Lower lobe of right lung (tissue), 2 donors: ENCODE measurements at regions not wholly inside any gene's neighbourhood (a gene's known extent, or its start where the extent isn't known, plus 50 kb on each side); places are given as distances from the start of the nearest gene placed in this dataset.
A peak's percentile ranks its signal among the peaks of the same experiment; 100 is the strongest.

Source experiments
- ATAC-seq, 2 donors: fragments of 200-7000 bp; cut with Tn5 transposase; one replicate each; pipeline ENCODE4 v1.9.1; 2020 to 2022; ENCODE audit warnings: mild to moderate bottlenecking in 2 of 2, moderate library complexity in 2 of 2
- DNase-seq: peaks from one replicate; pipeline ENCODE4 v3.0.0-alpha.2; 2020
- H3K27ac ChIP-seq: fragments of 200-600 bp; one replicate; pipeline ENCODE4 v1.8.0; 2022
- H3K27me3 ChIP-seq: fragments of 200-600 bp; one replicate; pipeline ENCODE4 v1.8.0; 2022; ENCODE audit warnings: low read depth
- H3K36me3 ChIP-seq: fragments of 200-600 bp; one replicate; pipeline ENCODE4 v1.8.0; 2022; ENCODE audit warnings: mild to moderate bottlenecking
- H3K4me1 ChIP-seq: fragments of 200-600 bp; one replicate; pipeline ENCODE4 v1.8.0; 2022
- H3K4me3 ChIP-seq: fragments of 200-600 bp; one replicate; pipeline ENCODE4 v1.8.0; 2022; ENCODE audit warnings: mild to moderate bottlenecking
- H3K9me3 ChIP-seq: fragments of 200-600 bp; one replicate; pipeline ENCODE4 v1.8.0; 2022
- intact Hi-C: fragments of 100-400 bp; cut with DNase I; formaldehyde crosslinking; loops from one replicate; pipeline ENCODE4 v1.11.0; 2022
- TF ChIP-seq, protein P1 (sequence below): fragments of 200-600 bp; IDR thresholded peaks from one replicate; pipeline ENCODE4 v1.8.0; 2022; ENCODE audit warnings: antibody characterized with exemption, mild to moderate bottlenecking
- donor health status: DM: no; HTN: yes; CAD: no; lungs with severe emphysema.

DNA sequence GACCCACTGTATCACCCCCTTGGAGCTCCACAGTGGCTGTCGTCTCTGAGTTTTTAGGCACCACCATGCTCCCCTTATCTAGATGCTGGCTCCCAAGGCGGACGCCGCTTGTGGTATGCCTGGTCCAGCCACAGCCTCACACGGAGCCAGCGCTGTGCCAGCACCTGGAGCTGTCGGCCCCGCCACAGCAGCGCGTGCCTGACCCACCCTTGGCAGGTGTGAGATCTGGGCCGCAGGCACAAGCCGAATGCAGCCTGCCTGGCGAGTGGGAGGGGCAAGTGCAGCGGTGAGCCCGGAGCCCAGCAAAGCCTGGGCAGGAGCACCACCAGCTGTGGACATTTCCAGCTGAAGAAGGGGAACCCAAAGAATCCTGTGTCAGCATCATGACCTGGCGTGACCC lies 91.9 kb upstream of the BACE2 start:
- Histone ChIP-seq H3K4me1 (no peaks in the 10 kb centered on the region), H3K27ac (no peak overlapping the region), H3K9me3 (no peaks in the 10 kb centered on the region), H3K27me3 (peaks cover 4% of the 10 kb centered on the region), H3K4me3 (no peak overlapping the region), H3K36me3 (no peaks in the 10 kb centered on the region)
- ATAC-seq (no peak), DNase-seq (no peak)
- intact Hi-C loops = no loop called here
- TF ChIP-seq, protein P1, sequence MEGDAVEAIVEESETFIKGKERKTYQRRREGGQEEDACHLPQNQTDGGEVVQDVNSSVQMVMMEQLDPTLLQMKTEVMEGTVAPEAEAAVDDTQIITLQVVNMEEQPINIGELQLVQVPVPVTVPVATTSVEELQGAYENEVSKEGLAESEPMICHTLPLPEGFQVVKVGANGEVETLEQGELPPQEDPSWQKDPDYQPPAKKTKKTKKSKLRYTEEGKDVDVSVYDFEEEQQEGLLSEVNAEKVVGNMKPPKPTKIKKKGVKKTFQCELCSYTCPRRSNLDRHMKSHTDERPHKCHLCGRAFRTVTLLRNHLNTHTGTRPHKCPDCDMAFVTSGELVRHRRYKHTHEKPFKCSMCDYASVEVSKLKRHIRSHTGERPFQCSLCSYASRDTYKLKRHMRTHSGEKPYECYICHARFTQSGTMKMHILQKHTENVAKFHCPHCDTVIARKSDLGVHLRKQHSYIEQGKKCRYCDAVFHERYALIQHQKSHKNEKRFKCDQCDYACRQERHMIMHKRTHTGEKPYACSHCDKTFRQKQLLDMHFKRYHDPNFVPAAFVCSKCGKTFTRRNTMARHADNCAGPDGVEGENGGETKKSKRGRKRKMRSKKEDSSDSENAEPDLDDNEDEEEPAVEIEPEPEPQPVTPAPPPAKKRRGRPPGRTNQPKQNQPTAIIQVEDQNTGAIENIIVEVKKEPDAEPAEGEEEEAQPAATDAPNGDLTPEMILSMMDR = no peak

DNA sequence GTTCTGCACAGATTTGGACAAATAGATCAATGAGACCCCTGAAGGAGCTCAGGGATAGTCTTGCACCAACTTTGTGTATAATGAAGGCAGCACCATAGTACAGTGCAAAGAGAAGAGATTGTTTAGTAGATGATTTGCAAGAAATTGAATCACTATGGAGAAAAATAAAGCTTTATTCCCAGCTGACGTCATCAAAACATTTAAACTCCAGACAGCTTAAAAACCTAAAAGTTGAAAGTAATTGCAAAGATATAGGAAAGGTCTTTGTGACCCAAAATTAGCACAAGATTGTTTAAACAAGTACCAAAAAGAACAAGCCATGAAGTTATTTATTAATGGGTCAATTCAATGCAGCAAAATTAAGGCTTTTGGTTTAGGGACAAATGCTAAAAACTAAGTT lies 88.8 kb upstream of the BACE2 start:
- H3K4me1 ChIP-seq = no peaks in the 10 kb centered on the region
- intact Hi-C loops = no loop called here
- DNase-seq = no peak
- H3K9me3 ChIP-seq = no peaks in the 10 kb centered on the region
- H3K36me3 ChIP-seq = no peaks in the 10 kb centered on the region
- ATAC-seq = no peak
- H3K27ac ChIP-seq = no peak overlapping the region
- H3K4me3 ChIP-seq = no peak overlapping the region
- H3K27me3 ChIP-seq = peaks cover 4% of the 10 kb centered on the region
- TF ChIP-seq, protein P1 = no peak

DNA sequence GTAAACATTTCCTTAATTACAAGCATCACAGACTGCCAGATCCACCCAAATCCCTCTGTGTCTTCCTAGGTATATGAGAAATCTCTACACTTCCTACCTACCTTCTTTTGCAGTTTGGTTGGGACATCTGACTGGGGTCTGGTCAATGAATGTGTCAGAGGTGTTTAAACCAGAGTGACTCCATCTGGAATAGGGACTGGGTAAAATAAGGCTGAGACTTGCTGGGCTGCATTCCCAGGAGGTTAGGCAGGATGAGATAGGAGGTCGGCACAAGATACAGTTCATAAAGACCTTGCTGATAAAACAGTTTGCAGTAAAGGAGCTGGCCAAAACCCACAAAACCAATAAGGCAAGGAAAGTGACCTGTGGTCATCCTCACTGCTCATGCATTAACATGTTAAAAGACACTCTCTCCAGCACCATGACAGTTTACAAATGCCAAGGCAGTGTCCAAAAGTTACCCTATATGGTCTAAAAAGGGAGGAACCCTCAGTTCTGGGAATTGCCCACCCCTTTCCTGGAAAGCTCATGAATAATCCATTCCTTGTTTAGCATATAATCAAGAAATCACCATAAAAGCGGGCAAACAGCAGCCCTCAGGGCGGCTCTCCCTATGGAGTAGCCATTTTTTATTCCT lies 87.4 kb upstream of the BACE2 start:
- DNase-seq = no peak
- intact Hi-C loops = no loop called here

DNA sequence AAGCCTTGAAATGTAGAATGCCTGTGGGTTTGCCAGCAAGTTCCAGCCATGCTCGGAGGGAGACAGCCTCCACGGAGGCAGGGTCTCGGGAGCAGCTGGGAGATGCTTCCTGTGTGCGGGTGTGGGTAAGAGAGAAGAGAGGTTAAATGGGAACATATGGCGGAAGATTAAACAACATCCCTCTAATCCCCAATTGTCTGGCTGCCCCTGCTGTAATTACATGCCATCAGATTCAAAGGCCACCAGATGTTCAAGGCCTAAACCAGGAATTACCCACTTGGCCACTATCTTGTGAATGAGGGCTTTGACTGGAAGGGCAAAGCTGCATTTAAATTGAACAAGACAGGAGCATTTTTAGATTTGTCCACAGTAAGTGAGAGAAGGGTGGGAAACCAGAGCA lies 81.4 kb upstream of the BACE2 start:
- H3K36me3 ChIP-seq = no peaks in the 10 kb centered on the region
- DNase-seq (no peak), ATAC-seq (no peak)
- TF ChIP-seq, protein P1 = no peak
- H3K9me3 ChIP-seq = no peaks in the 10 kb centered on the region
- H3K27ac ChIP-seq = no peak overlapping the region
- no peak overlapping the region for H3K4me3 ChIP-seq
- H3K27me3 ChIP-seq = no peaks in the 10 kb centered on the region
- intact Hi-C loops = no loop called here
- H3K4me1 ChIP-seq = no peaks in the 10 kb centered on the region

More for the DNA sequence above, 87.4 kb upstream of the BACE2 start:
- no peak overlapping the region for H3K27ac ChIP-seq
- no peaks in the 10 kb centered on the region for H3K36me3 ChIP-seq
- H3K27me3 ChIP-seq = peaks cover 4% of the 10 kb centered on the region
- H3K9me3 ChIP-seq = no peaks in the 10 kb centered on the region
- no peak for ATAC-seq
- TF ChIP-seq, protein P1 = no peak
- H3K4me1 ChIP-seq = no peaks in the 10 kb centered on the region
- H3K4me3 ChIP-seq = no peak overlapping the region

DNA sequence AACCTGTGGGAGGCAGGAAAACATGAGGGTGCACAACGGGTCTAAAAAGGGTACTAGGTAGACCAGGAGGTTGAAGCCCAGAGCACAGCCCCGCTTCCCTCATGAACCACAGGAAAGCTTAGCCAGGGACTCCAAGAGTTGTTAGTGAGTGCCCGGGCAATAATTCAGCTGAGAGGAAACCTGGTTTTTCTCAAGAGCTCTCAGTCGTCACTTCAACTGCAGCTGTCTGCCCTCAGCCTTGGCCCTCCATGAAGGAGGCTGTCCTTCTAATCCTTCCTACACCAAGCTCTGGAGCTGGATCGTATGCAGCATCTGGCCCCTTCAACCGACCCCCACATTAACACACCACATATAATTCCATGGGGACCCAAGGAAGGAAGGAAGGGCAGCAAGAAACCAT lies 77.0 kb upstream of the BACE2 start:
- DNase-seq = peak; percentile 38
- H3K4me3 ChIP-seq = no peak overlapping the region
- no peaks in the 10 kb centered on the region for H3K9me3 ChIP-seq
- intact Hi-C loops = no loop called here
- H3K36me3 ChIP-seq = no peaks in the 10 kb centered on the region
- no peaks in the 10 kb centered on the region for H3K27me3 ChIP-seq
- no peaks in the 10 kb centered on the region for H3K4me1 ChIP-seq
- H3K27ac ChIP-seq = no peak overlapping the region
- TF ChIP-seq, protein P1 = no peak
- peak; percentile 32 to 78 for ATAC-seq

DNA sequence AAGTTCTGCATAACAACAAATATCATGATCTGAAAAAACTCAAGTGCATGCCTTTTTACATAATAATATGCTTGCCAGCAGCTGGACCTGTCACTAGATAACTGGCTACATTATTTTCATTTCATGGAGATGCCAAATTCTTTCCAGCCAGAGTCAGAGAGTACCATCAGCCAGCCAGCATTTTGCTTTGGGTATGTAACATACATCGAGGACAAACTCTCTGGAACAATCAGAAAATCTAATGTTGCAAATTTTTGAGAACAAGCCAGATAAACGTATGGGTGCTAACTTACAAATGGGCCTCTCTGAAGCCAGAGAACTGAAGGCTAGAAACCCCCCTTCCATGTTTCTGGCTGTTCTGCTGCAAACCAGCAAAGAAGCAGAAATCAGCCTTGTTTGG lies 76.3 kb upstream of the BACE2 start:
- no peaks in the 10 kb centered on the region for H3K9me3 ChIP-seq
- DNase-seq = no peak
- H3K4me3 ChIP-seq = no peak overlapping the region
- ATAC-seq = no peak
- intact Hi-C loops = no loop called here
- TF ChIP-seq, protein P1 = no peak
- H3K27me3 ChIP-seq = no peaks in the 10 kb centered on the region
- no peaks in the 10 kb centered on the region for H3K4me1 ChIP-seq
- H3K36me3 ChIP-seq = no peaks in the 10 kb centered on the region
- no peak overlapping the region for H3K27ac ChIP-seq
